Pancreas (tissue), 10 donors: ENCODE measurements at regions not wholly inside any gene's neighbourhood (a gene's known extent, or its start where the extent isn't known, plus 50 kb on each side); places are given as distances from the start of the nearest gene placed in this dataset.

Experiments
- ATAC-seq, 4 donors: fragments of 200-7000 bp; cut with Tn5 transposase; one replicate each; pipeline versions ENCODE4 v1.8.0 to v1.9.1; 2020; ENCODE audit warnings: mild to moderate bottlenecking in 4 of 4, moderate library complexity in 4 of 4
- DNase-seq, 6 donors: peaks; one replicate each; pipeline ENCODE4 v3.0.0-alpha.2; 2020
- FAIRE-seq: peaks from 2 replicates; lab custom pipeline; 2012; peaks lifted over from hg19 to GRCh38; lab: Jason Lieb, UNC
- H3K27ac ChIP-seq, 4 donors: fragments of 200-600 bp; sonication (generic); 1 replicate in 3 of 4; 2 replicates in 1 of 4; pipeline versions ENCODE4 v1.5.0 to v1.8.0; 2020
- H3K27me3 ChIP-seq, 4 donors: fragments of 200-600 bp; one replicate each; pipeline ENCODE4 v1.8.0; 2021
- H3K36me3 ChIP-seq, 3 donors: fragments of 200-600 bp; sonication (generic) in 1 of 3; one replicate each; pipeline versions ENCODE4 v1.5.0 to v1.8.0; 2020 to 2021
- H3K4me1 ChIP-seq, 3 donors: fragments of 200-600 bp; one replicate each; pipeline ENCODE4 v1.8.0; 2021
- H3K4me3 ChIP-seq, 4 donors: fragments of 200-600 bp; sonication (generic) in 2 of 4; one replicate each; pipeline versions ENCODE4 v1.5.0 to v1.8.0; 2020 to 2021
- H3K9me3 ChIP-seq, 4 donors: fragments of 200-600 bp; one replicate each; pipeline ENCODE4 v1.8.0; 2021
- WGBS, 2 donors: extraction: QIAGEN DNeasy Blood & Tissue Kit; methylation state at CpG; one replicate each; pipeline ENCODE4 v1.1.7; 2013; 5-methylcytosine and 5-hydroxymethylcytosine counted together
- intact Hi-C, 3 donors: fragments of 100-400 bp; cut with DNase I; formaldehyde crosslinking; loops; one replicate each; pipeline versions ENCODE4 v1.11.1 to v1.14.2; 2022
- TF ChIP-seq, protein P1 (sequence below), 4 donors: fragments of 200-600 bp; sonication (generic) in 3 of 4; IDR thresholded peaks; one replicate each; pipeline versions ENCODE4 v1.5.0 to v1.8.0; 2021; ENCODE audit warnings: antibody characterized with exemption in 4 of 4
- donor health status: healthy with polysubstance abuse.
- donor health status: DM: no; HTN: no; CAD: no; lungs with moderate emphysema.
- donor health status: DM: no; HTN: no; CAD: no.
- donor health status: control.
- donor health status: control.
- donor health status: Bipolar disorder and iron deficiency.
- donor health status: DM: yes; HTN: yes; CAD: no.
- donor health status: DM: no; HTN: no; CAD: no.
- donor health status: DM: no; HTN: no; CAD: no.
- donor health status: DM: yes; HTN: yes; CAD: no.

DNA sequence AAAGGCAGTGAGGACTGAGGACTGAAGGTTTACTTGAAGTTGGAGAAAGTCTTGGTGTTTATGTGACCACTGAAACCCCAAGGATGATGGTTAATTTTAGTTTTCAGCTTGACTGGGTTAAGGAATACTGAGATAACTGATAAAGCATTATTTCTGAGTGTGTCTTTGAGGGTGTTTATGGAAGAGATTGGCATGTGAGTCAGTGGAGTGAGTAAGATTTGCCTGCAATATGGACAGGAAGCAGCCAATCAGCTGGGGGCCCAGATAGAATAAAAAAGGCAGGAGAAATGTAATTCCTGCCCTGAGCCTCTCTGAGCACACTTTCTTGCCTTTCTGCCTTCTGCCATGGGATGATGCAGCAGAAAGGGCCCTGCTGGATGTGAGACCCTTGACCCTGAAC is 92.4 kb downstream of the KBTBD8 start:
- TF ChIP-seq, protein P1, sequence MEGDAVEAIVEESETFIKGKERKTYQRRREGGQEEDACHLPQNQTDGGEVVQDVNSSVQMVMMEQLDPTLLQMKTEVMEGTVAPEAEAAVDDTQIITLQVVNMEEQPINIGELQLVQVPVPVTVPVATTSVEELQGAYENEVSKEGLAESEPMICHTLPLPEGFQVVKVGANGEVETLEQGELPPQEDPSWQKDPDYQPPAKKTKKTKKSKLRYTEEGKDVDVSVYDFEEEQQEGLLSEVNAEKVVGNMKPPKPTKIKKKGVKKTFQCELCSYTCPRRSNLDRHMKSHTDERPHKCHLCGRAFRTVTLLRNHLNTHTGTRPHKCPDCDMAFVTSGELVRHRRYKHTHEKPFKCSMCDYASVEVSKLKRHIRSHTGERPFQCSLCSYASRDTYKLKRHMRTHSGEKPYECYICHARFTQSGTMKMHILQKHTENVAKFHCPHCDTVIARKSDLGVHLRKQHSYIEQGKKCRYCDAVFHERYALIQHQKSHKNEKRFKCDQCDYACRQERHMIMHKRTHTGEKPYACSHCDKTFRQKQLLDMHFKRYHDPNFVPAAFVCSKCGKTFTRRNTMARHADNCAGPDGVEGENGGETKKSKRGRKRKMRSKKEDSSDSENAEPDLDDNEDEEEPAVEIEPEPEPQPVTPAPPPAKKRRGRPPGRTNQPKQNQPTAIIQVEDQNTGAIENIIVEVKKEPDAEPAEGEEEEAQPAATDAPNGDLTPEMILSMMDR (IDR thresholded peaks at IDR 0.05), result no peak
- H3K4me1 ChIP-seq, result no peaks in the 10 kb centered on the region
- FAIRE-seq, result no peak
- H3K27me3 ChIP-seq, result no peaks in the 10 kb centered on the region
- intact Hi-C loops, result no loop called here
- no peaks in the 10 kb centered on the region for H3K36me3 ChIP-seq
- H3K9me3 ChIP-seq, result no peaks in the 10 kb centered on the region
- no peak overlapping the region for H3K4me3 ChIP-seq
- no peak overlapping the region for H3K27ac ChIP-seq
- no peak for DNase-seq
- ATAC-seq, result no peak

DNA sequence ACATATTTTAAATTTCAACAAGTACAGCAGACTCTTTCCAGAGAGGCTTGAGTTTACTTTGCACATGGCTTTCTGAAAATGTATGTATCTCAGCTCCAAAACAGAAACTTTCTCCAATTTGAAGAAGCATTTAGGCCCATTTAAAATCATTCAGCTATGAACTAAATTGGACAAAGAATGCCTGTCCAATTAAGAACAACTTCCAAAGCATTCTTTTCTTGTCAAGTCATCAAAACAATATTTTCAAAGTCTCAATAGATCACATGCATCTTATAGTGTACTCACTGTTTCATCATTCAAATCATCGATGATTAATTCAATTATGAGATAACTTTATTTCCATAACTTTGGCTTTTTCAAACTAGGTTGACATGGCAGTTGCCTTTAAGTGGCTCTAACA is 95.2 kb downstream of the KBTBD8 start:
- DNase-seq (no peak), ATAC-seq (no peak), FAIRE-seq (no peak)
- Histone ChIP-seq H3K4me3 (no peak overlapping the region), H3K9me3 (no peaks in the 10 kb centered on the region), H3K27me3 (no peaks in the 10 kb centered on the region), H3K27ac (no peak overlapping the region), H3K4me1 (no peaks in the 10 kb centered on the region), H3K36me3 (no peaks in the 10 kb centered on the region)
- intact Hi-C loops, result no loop called here
- TF ChIP-seq, protein P1 (IDR thresholded peaks at IDR 0.05), result no peak
- WGBS, 2 donors, result 82 to 84% methylated on average over 1 of the region's 1 CpG

DNA sequence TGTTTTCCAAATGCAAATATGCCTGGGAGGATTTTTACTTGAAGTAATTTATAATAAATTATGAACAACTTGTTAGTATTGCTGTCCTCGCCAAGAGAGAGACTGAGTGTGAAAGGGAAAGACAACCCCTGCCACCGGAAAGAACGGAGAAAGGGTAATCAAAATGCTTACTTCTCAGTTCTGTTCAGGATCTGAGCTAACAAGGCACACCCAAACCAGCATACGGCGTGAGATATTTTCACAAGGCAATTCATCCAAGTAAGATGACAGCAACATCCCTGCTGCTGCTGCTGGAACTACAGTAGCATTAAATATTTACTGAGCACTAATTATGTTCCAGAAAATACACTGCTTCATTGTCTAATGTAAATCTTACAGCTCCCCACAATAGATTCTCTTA is 96.1 kb downstream of the KBTBD8 start:
- H3K9me3 ChIP-seq, result no peaks in the 10 kb centered on the region
- H3K27me3 ChIP-seq, result no peaks in the 10 kb centered on the region
- TF ChIP-seq, protein P1 (IDR thresholded peaks at IDR 0.05), result no peak
- no peak overlapping the region for H3K4me3 ChIP-seq
- ATAC-seq (no peak), FAIRE-seq (no peak), DNase-seq (no peak)
- no peaks in the 10 kb centered on the region for H3K4me1 ChIP-seq
- intact Hi-C loops, result no loop called here
- H3K36me3 ChIP-seq, result no peaks in the 10 kb centered on the region
- WGBS, 2 donors, result 38 to 51% methylated on average over 5 of the region's 5 CpGs
- H3K27ac ChIP-seq, result no peak overlapping the region

DNA sequence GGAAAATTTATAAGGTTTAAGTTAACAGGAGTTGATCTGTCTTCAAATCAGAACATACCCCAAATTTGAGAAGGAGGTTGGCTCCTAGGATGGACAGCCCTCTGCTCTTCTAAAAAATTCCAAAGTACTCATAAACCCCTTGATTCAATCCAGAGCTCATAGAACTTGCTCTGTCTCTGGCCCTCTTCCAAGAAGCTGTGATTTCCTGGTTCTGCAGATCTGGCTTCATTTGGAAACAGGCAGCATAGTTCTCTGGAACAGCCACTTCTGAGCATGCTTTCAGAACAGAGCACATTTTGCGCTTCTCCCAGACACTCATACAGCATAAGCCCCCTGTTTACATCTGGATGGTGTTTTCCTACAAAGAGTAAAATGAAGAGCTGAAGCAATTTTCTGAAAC is 96.7 kb downstream of the KBTBD8 start:
- Histone ChIP-seq H3K27me3 (no peaks in the 10 kb centered on the region), H3K27ac (no peak overlapping the region), H3K4me3 (no peak overlapping the region), H3K36me3 (no peaks in the 10 kb centered on the region), H3K4me1 (no peaks in the 10 kb centered on the region), H3K9me3 (no peaks in the 10 kb centered on the region)
- TF ChIP-seq, protein P1 (IDR thresholded peaks at IDR 0.05), result no peak
- peak in 1 of 6 donors; percentile 11 for DNase-seq
- no peak for FAIRE-seq
- intact Hi-C loops, result no loop called here
- 62 to 76% methylated on average over 1 of the region's 1 CpG for WGBS, 2 donors
- ATAC-seq, result peak in 2 of 4 donors; percentile 44 to 58

DNA sequence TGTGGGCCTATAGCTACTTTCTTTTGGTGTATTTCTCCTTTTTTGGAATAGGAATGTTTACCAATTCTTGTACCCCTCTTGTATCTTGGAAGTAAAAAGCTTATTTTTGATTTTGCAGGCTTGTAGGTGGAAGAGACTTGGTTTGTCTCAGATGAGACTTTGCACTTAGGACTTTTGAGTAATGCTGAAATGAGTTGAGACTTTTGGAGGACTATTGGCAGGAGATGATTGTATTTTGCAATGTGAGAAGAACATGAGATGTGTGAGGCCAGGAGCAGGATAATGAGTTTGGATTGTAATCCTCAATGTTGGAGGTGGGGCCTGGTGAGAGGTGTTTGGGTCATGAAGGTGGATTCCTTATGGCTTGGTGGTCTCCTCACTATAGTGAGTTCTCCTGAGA is 106.3 kb downstream of the KBTBD8 start:
- H3K27ac ChIP-seq, result no peak overlapping the region
- no peaks in the 10 kb centered on the region for H3K9me3 ChIP-seq
- no peak for ATAC-seq

More for the DNA sequence above, 106.3 kb downstream of the KBTBD8 start:
- Histone ChIP-seq H3K36me3 (no peaks in the 10 kb centered on the region), H3K4me1 (no peaks in the 10 kb centered on the region), H3K27me3 (no peaks in the 10 kb centered on the region), H3K4me3 (no peak overlapping the region)
- TF ChIP-seq, protein P1 (IDR thresholded peaks at IDR 0.05), result no peak
- intact Hi-C loops, result no loop called here
- FAIRE-seq (no peak), DNase-seq (no peak)
